Occipital lobe (tissue), 2 donors: ENCODE measurements at regions not wholly inside any gene's neighbourhood (a gene's known extent, or its start where the extent isn't known, plus 50 kb on each side); places are given as distances from the start of the nearest gene placed in this dataset. TPM values are rescaled to one million over a fixed set of nuclear protein-coding genes. Genes with fewer than 3 reads are reported as not detected.

Experiments used
- DNase-seq: peaks from one replicate; lab custom pipeline; 2025; lab: John Stamatoyannopoulos, UW
- small RNA-seq: library from RNA; depleted of rRNA; stranded (forward); fragments of <200 nt; gene quantifications from one replicate; pipeline ENCODE3, GENCODE V24; 2014

DNA sequence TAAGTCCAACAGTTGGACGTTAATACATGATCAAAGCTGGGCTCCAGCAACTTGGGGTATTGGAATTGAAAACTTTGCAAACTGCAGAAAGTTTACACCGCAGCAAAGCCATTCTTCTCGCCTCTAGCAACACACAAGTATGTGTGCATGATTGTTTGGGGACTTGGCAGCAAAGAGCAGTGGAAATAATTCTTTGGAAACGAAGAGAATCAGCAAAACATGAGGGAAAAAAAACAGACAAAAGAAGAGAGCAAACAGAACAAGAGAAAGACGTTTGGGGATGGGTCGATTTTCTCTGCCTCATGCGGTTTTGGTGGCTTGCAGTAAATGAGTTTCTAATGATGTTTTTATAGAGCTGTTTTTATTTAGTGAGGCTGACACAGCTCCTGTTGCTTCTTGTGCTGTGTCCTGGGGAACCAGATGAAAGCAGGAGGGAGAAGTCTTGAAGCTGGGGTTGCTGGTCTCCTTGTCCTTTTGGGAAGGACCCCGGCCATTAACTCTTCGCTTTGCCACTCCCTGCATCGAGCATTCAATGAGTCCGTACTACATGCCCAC, 502.9 kb downstream of the GRIN2A start:
- DNase-seq = no peak

DNA sequence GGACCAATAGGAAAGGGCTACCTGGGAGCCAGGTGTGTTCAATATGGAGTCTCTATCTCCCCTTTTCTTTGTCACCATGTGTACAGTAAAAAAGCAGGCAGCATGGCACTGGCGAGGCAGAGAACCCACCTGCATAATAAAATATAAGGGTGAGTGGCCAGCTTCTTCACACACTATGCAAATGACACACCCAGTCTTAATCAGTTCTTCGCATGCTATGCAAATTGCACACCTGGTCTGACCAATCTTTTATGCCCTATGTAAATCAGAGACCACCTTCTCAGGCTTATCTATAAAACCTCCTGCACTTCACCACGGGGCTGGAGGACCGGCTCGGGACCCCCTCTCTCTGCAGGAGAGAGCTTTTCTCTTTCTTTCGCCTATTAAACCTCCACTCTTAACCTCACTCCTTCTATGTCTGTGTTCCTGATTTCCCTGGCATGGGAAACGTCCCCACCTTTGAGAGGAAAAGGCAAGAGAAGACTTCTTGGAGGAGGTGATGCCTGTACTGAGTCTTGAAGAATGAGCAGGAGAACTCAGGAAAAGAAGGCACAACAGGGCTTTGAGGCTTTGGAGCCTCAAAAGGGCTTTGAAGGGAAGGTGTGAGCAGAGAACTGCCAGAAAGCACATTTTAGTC, 502.1 kb downstream of the GRIN2A start:
- DNase-seq = no peak

DNA sequence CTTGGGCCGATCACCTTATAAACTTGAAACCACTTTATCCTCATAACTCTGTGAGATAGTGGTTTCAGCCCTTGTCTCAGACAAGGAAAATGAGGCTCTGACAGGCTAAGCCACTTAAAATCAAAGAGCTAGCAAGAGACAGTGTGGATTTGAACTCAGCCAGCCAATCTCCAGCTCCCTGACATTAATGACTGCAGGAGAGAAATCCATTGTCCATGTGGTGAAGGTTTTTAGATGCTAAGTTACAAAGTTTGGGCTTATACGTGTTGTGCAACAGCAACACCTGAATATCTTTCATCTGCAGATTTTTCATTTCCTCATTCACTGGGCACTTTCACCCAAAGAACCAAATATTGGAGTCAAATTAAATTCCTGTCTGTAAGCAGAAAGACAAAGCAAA, 501.3 kb downstream of the GRIN2A start:
- no peak for DNase-seq

DNA sequence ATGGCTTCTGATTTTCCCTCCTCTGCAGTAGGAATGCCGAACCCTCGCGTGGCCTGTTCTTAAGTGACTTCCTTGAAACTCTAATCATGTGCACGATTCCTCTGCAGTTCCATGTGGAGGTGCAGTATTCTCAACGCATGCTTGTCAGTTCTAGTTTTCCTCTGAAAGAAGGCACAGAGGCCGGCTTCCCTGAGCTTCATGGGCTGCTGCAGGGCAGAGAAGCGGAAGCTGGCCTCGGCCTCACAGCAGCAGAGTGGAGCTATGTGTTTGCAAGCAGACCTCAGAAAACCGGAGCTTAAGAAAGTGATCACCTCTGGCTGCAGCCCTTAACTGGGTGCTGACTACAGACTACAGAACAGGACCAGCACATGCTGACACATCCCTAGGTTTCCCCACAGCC, 500.7 kb downstream of the GRIN2A start:
- DNase-seq = no peak

DNA sequence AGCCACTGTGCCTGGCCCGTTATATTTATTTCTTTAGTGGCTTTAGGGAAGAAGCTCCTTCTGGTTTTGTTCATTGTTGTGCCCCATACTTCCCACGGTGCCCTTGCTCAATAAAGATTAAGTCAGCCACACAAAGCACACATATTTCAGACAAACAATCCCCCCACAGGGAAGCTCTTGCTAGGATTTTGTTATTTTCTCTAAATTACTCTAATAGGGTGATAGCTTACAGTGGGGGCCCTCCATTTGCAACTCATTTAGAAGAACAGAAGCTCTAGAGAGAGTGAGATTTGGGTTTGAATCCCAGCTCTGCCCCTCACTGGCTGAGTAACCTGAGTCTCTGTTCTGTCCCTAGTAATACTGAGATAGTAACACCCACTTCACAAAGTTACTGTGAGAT, 499.9 kb downstream of the GRIN2A start:
- DNase-seq = no peak

DNA sequence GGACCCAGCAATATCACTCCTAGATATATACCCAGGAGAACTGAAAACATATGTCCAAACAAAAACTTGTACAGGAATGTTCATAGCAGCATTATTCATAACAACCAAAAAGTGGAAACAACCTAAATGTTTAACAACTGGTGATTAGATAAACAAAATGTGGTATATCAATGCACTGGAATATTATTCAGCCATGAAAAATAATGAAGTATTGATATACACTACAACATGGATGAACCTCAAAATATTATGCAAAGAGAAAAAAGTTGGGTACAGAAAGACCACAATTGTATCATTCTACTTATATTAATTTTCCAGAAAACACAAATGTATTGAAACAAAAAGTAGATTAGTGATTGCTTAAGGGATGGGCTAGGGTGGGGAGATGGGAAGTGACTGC, 498.6 kb downstream of the GRIN2A start:
- DNase-seq = no peak

DNA sequence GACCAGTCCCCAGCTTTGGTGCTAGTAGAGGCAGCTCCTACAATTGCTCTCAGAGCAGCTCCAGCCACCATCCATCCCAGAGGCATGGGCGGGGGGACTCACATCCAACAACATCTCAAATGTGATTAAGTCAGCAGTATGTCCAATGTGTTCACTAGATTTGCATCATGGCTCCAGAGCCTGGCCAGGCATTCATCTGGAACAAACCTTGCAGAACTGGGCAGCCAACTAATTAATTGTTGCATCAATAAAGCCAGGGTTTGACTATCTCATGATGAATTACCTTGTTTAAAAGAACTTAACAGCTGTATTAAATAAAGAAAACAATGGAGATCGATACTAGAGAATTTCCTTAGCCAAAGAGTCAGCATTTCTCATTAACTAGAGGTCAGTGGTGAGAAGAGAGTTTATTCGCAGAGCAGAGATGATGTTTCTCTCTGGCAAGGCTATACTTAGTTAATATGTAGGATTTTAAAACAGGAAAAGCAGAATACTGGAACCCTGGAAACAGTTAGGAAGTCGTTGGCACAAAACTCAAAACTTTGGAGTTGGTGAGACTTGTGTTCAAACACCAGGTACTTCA, 494.4 kb downstream of the GRIN2A start:
- DNase-seq = no peak

DNA sequence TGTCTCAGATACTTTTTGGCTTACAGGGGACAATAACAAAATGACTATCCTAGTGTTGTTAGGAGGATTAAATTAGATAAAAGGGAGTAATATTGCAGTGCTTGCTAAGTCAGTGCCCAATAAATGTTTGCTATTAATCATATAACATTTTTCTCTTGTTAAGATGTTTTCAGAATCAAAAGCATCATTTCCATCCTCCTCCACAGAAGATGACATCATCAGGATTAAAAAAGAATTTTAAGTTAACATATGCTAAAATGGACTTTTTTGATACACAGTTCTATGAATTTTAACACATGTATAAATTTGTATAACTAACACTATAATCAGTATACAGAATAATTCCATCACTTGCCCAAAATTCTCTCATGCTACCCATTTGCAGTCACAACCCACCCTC, 492.6 kb downstream of the GRIN2A start:
- no peak for DNase-seq

DNA sequence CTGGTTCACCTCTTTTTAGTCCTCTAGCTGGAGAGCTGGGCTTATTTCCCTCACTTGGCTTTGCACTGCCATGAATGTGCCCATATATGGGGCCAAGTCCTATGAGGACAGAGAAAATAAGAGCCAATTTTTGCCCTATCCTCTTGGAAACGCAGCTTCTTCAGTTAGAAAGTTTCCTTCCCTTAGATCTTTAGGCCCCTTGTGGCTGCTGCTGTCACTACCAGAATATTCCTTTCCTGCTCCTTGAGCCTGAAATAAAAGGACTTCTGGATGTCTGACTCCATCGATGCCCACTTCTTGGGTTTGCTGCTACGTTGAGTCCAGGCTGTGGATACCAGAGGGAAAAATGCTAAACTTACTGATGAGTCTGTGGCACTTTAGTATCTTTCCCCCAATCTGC, 487.1 kb downstream of the GRIN2A start:
- DNase-seq = no peak

Small RNA genes in the stretch of these regions (small RNA-seq; reads per million reads assigned to genes)
- gene RNA5SP403 (not detected), gene RNA5SP404 (not detected)
